HG03039 (cell line): ENCODE measurements at regions not wholly inside any gene's neighbourhood (a gene's known extent, or its start where the extent isn't known, plus 50 kb on each side); places are given as distances from the start of the nearest gene placed in this dataset.
"Not testable (repeated sequence)": the region's sequence is repeated elsewhere in the genome, so short reads cannot be mapped to it uniquely, and the experiment has no call there.

ENCODE experiments used
- ATAC-seq: cut with Tn5 transposase; IDR thresholded peaks from one replicate; pipeline ENCODE4 v1.9.1; 2021; ENCODE audit warnings: mild to moderate bottlenecking, moderate library complexity; ENCODE audit not compliant: unreplicated experiment

DNA sequence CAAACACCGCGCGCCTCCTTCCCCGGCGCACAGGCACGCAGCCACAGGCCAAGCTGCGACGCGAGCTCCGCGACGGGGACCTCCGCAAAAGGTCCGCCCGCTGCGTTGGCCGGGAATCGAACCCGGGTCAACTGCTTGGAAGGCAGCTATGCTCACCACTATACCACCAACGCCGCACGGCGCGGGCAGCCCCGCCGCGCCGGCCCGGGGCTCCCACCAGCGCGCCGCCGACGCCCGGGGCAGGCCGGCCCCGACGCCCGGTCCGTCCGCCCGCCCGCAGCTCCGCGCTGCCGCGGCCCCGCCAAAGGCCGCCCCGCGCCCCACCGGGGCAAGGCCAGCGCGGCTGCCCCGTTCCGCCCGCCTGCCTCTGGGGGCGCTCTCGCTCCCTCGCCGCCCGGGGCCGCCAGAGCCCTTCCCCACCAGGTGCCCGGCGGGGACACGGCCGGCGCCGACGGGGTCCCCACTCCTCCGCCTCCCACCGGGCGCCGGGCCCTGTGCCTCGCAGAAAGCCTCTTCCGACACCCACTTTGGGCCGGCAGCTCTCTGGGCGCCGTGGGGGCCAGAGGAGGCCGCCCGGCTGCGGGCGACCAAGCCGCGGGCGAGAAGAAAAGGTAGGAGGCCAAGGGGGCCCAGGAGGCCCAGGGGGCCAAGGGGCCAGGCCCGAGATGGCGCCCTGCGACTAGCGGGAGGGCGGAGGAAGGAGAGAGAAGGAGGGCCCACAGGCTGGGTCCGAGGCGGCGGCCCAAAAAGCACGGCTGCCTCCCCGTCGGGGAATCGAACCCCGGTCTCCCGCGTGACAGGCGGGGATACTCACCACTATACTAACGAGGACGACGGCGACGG, 50.2 kb upstream of the FCGR2A start:
- ATAC-seq, result not testable (repeated sequence)

DNA sequence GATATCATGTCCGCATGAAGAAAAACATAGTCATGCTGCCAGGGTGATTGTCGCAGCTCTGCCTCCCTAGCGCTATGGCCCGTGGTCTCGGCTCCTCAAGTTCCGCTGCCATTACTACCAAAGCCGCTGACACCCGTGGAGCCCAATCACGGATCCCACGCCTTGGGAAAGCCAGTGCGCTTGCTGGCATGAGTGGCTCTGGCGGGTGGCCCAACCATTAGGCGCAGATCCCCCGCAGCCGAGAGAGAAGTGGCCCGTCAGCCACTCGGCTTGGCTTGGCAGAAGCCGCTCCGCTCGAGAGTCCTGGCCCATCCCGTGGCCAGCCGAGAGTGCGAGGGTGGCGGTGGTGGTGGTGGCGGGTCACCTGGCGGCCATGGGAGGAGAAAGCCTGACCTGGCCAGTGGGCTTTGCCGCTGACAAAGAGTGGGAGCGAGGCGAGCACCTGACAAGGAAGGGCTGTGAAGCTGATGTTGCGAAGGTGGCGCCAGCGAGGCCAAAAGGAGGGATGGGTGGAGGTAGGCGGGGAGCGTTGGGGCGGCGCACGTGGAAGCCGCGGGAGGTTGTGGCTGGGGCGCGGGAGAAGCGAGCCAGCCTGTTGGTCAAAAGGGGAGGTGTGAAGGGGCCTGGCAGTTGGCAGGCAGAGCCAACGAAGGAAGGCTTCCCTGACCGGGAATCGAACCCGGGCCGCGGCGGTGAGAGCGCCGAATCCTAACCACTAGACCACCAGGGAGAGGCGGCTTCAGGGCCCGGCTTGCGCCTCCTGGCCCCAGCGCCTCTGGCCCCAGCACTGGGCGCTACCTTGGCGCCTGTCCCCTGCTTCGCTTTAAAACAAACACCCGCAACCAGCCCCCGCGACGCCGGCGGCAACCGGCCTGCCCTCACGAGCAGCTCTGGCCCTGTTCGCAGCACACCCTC, 51.0 kb upstream of the FCGR2A start:
- ATAC-seq, result not testable (repeated sequence)

DNA sequence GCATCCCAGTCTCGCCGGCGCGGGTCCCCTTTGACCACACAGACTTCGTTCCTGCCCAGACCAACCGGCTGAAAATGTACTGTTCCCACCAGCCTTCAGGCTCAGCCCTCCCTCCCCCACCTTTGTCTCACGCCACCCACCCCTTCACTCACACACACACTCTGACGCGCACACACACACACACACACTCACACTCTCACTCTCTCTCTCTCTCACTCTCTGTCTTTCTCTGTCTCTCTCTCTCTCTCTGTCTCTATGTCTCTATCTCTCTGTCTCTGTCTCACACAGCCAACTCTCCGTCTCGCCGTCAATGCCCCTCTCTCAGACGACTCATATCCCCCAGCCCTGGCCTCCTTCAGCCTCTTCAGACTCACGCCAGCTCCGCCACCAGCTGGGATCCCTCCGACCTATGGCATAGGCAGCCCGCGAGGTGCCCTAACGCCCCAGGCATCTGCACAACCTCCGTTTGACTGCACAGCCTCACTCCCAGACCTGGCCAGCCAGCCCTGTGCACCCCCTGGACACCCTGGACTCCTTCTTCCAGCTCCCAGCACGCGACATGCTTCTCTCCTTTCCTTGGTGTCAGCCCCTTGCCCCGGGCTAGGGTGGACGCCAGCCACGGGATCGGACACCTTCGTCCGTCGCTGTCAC, 53.4 kb upstream of the FCGR2A start:
- not testable (repeated sequence) for ATAC-seq

DNA sequence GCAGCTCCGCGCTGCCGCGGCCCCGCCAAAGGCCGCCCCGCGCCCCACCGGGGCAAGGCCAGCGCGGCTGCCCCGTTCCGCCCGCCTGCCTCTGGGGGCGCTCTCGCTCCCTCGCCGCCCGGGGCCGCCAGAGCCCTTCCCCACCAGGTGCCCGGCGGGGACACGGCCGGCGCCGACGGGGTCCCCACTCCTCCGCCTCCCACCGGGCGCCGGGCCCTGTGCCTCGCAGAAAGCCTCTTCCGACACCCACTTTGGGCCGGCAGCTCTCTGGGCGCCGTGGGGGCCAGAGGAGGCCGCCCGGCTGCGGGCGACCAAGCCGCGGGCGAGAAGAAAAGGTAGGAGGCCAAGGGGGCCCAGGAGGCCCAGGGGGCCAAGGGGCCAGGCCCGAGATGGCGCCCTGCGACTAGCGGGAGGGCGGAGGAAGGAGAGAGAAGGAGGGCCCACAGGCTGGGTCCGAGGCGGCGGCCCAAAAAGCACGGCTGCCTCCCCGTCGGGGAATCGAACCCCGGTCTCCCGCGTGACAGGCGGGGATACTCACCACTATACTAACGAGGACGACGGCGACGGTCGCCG, 57.4 kb upstream of the FCGR2A start:
- ATAC-seq, result not testable (repeated sequence)

DNA sequence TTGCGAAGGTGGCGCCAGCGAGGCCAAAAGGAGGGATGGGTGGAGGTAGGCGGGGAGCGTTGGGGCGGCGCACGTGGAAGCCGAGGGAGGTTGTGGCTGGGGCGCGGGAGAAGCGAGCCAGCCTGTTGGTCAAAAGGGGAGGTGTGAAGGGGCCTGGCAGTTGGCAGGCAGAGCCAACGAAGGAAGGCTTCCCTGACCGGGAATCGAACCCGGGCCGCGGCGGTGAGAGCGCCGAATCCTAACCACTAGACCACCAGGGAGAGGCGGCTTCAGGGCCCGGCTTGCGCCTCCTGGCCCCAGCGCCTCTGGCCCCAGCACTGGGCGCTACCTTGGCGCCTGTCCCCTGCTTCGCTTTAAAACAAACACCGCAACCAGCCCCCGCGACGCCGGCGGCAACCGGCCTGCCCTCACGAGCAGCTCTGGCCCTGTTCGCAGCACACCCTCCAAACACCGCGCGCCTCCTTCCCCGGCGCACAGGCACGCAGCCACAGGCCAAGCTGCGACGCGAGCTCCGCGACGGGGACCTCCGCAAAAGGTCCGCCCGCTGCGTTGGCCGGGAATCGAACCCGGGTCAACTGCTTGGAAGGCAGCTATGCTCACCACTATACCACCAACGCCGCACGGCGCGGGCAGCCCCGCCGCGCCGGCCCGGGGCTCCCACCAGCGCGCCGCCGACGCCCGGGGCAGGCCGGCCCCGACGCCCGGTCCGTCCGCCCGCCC, 58.1 kb upstream of the FCGR2A start:
- ATAC-seq, result peak; percentile 34

DNA sequence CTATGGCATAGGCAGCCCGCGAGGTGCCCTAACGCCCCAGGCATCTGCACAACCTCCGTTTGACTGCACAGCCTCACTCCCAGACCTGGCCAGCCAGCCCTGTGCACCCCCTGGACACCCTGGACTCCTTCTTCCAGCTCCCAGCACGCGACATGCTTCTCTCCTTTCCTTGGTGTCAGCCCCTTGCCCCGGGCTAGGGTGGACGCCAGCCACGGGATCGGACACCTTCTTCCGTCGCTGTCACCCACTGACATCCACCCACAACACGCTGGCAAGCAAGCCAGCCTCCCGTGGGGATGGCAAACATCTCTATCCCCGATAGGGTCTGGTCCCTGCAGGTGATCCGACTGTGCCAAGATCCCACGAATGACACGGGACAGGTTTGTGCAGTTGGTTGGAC, 60.5 kb upstream of the FCGR2A start:
- not testable (repeated sequence) for ATAC-seq

DNA sequence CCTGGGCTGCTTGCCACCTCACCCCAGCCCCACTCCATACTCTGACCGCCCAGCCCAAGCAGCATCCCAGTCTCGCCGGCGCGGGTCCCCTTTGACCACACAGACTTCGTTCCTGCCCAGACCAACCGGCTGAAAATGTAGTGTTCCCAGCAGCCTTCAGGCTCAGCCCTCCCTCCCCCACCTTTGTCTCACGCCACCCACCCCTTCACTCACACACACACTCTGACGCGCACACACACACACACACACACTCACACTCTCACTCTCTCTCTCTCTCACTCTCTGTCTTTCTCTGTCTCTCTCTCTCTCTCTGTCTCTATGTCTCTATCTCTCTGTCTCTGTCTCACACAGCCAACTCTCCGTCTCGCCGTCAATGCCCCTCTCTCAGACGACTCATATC, 61.0 kb upstream of the FCGR2A start:
- not testable (repeated sequence) for ATAC-seq

DNA sequence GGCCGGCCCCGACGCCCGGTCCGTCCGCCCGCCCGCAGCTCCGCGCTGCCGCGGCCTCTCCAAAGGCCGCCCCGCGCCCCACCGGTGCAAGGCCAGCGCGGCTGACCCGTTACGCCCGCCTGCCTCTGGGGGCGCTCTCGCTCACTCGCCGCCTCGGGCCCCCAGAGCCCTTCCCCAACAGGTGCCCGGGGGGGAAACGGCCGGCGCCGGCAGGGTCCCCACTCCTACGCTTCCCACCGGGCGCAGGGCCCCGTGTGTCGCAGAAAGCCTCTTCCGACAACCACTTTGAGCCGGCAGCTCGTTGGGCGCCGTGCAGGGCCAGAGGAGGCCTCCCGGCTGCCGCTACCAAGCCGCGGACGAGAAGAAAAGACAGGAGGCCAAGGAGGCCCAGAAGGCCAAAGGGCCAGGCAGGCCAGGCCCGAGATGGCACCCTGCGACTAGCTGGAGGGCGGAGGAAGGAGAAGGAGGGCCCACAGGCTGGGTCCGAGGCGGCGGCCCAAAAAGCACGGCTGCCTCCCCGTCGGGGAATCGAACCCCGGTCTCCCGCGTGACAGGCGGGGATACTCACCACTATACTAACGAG, 64.9 kb upstream of the FCGR2A start:
- no peak for ATAC-seq

DNA sequence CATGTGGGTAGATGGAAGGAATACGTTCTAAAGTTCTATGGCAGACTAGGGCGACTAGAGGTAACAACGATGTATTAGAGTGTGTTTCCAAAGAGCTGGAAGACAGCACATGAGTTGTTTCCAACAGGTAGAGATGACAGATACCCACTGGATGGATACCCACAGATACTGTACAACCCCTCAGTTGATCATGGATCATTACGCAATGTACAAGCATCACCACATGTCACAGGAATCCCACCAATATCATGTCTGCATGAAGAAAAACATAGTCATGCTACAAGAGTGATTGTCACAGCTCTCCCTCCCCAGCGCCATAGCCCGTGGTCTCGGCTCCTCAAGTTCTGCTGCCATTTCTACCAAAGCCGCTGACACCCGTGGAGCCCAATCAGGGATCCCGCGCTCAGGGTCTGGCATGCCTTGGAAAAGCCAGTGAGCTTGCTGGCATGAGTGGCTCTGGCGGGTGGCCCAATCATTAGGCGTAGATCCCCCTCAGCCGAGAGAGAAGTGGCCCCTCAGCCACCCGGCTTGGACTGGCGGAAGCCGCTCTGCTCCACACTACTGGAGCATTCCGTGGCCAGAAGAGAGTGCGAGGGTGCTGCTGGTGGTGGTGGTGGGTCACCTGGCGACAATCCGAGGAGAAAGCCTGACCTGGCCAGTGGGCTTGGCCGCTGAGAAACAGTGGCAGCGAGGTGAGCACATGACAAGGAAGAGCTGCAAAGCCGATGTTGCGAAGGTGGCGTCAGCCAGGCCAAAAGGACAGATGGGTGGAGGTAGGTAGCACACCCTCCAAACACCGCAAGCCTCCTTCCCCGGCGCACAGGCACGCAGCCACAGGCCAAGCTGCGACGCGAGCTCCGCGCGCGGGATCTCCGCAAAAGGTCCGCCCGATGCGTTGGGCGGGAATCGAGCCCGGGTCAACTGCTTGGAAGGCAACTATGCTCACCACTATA, 65.7 kb upstream of the FCGR2A start:
- no peak for ATAC-seq

DNA sequence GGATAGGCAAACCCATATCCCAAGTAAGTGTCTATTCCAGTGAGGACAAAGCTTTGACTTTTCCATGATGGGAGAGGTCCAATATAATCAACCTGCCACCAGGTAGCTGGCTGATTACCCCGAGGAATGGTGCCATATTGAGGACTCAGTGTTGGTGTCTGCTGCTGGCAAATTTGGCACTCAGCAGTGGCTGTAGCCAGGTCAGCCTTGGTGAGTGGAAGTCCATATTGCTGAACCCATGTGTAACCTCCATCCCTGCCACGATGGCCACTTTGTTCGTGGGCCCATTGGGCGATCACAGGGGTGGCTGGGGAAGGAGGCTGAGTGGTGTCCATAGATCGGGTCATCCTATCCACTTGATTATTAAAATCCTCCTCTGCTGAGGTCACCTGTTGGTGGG, 65.5 kb upstream of the CFAP126 start:
- not testable (repeated sequence) for ATAC-seq

DNA sequence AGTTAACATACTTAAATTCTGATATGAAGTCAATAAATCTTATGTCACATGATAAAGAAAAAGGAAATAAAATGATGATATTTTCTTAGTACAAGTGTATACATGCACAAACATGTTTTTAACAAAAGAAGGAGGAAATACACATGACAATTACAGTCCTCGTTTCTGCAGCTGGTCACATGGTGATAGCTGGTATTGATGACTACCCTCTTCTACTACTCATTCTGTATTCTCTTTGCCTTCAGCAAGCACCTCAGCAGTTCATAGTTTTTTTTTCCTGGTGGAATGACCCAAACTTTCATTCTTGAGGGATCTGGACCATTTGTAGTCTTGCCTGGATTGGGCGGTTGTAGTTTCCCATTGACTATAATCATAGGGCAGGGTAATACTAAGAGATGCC, 64.4 kb upstream of the CFAP126 start:
- ATAC-seq, result no peak

DNA sequence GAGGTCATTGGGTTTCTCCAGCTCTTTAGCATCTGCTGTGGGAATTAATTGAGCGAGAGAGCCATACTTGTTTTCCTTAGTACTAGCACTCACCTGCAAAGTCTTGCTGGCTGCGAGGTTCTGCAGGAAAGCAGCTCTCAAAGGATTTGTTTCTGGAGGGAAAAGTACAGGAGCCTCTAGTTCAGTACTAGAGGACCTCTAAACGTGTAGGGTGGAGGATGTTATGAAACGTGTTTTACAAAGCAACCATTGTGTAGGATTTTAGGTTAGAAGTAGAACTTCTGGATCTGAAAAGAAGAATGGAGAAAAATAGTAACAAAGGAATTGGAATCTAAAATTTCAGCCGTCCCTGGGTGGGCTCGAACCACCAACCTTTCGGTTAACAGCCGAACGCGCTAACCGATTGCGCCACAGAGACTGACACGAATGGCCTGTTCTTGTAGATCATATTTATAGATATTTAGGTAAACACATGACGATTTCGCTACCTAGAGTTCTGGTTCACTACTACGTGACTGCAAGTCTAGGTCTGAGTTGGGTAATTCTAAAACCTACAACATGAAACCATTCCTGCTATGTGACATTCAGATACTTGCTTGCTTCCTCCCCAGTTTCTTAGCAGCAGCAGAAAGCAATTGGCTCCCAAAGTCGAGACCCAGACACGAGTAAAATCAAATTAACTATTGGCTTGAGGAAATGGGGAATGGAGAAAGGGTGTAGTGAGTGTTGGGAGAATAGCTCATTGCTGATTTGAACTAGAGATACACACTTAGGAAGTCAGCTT, 60.2 kb upstream of the CFAP126 start:
- ATAC-seq, result no peak

DNA sequence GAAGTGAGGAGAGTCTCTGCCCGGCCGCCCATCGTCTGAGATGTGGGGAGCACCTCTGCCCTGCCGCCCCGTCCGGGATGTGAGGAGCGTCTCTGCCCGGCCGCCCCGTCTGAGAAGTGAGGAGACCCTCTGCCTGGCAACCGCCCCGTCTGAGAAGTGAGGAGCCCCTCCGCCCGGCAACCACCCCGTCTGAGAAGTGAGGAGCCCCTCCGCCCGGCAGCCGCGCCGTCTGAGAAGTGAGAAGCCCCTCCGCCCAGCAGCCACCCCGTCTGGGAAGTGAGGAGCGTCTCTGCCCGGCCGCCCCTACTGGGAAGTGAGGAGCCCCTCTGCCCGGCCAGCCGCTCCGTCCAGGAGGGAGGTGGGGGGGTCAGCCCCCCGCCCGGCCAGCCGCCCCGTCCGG, 55.2 kb upstream of the CFAP126 start:
- ATAC-seq, result not testable (repeated sequence)

DNA sequence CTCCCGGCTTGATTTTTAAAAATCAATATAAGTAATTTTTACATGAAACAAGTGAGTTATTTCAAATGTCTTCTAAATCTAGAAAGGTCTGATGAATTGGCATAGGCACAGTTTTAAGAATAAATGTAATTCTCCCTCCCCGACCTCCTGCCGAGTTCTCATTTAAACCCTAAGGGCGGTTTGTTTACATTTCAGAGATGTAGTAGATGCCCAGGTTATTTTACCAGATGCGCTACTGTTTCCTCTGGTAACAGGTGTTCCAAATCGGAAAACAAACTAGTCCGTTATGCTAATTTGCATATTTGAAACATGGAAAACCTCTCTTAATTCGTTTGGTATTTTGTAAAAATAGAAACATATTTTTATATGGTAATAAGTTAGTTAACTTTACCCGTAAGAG, 53.8 kb upstream of the CFAP126 start:
- no peak for ATAC-seq

DNA sequence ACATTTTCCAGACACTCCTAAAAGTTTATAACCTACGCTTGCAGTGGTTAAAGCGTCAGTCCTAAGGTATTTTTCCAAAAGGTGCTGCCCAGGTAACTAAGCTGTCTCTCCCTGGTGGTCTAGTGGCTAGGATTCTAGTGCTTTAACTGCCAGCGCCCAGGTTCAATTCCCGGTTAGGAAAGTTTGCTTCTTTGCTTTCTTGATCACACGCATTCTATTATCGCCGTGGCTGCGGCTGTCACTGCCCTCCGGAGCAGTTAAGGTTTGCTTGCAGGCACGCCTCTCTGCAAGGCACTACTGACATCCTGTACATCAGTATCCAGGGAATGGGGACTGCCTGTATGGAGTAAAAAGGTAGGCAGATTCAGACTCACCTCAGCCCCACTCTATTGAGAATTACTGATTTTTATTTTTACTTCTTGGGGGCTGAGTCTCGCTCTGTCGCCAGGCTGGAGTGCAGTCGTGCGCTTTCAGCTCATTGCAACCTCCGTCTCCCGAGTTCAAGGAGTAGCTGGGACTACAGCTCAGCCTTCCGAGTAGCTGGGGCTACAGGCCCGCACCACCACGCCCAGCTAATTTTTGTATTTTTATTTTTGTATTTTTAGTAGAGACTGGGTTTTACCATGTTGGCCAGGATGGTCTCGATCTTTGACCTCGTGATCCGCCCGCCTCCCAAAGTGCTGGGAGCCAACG, 53.2 kb upstream of the CFAP126 start:
- ATAC-seq, result no peak

DNA sequence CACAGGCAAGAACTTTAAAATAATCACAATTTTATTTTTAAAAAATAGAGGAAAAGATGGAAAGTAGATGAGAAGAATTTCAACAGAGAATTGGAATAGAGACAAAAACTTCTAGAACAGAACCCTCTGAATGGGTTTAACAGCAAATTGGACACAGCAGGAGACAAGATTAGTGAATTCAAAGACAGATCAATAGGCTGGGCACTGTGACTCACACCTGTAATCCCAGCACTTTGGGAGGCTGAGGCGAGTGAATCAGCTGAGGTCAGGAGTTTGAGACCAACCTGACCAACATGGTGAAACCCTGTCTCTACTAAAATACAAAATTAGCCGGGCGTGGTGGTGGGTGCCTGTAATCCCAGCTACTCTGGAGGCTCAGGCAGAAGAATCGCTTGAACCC, 49.9 kb upstream of the CFAP126 start:
- not testable (repeated sequence) for ATAC-seq
